SKM-1 treated with dmso at 0.1 percent for 144 hours (cell line): ENCODE measurements at regions not wholly inside any gene's neighbourhood (a gene's known extent, or its start where the extent isn't known, plus 50 kb on each side); places are given as distances from the start of the nearest gene placed in this dataset.
"Not testable (repeated sequence)": the region's sequence is repeated elsewhere in the genome, so short reads cannot be mapped to it uniquely, and the experiment has no call there.

Source experiments
- DNase-seq: peaks from one replicate; lab custom pipeline; 2025; ENCODE audit not compliant: unreplicated experiment; lab: John Stamatoyannopoulos, UW

- no peak for DNase-seq
Observed at GRCh38 chr3:194189243-194189791, 53.4 kb downstream of the HES1 start.

- DNase-seq, result not testable (repeated sequence)
Observed at GRCh38 chr3:194191850-194192249, 55.9 kb downstream of the HES1 start.

DNA sequence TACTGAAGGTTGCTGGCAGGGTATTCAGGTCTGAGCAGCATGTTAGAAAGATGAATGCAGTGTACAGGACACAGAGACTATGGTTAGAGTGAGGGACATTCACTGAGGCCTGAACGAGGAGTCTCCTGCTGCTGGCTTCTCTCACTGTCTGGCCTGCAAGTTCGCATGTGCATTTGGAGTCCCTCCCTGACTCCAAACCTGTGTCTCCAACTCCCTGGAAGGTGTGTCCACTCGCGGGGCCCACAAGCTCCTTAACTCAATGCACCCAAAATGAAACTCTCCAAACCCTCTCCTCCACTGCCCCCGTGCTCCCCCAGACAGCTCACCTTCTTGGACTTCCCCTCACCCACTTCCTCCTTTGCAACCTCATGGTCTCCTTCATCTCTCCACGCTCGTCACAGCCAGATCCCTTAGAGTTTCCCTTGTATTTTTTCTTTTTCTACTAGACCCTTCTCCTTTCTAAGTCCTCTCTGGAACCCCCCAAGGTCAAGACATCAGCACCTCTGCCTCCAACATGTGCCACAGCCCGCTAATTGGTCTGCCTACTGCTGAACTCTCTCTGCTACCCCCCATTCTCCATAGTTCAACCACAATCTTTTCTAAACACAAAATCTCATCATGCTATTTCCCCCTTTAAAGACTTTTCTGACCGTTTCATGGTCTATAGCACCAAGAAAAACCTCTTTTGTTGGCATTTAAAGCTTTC is 58.3 kb downstream of the HES1 start:
- peak; percentile 12 for DNase-seq

GRCh38 chr3:194194757-194195085 is 58.8 kb downstream of the HES1 start:
- no peak for DNase-seq

GRCh38 chr3:194195611-194196010 is 59.7 kb downstream of the HES1 start:
- no peak for DNase-seq

GRCh38 chr3:194196876-194197275 is 60.9 kb downstream of the HES1 start:
- DNase-seq, result no peak

DNA sequence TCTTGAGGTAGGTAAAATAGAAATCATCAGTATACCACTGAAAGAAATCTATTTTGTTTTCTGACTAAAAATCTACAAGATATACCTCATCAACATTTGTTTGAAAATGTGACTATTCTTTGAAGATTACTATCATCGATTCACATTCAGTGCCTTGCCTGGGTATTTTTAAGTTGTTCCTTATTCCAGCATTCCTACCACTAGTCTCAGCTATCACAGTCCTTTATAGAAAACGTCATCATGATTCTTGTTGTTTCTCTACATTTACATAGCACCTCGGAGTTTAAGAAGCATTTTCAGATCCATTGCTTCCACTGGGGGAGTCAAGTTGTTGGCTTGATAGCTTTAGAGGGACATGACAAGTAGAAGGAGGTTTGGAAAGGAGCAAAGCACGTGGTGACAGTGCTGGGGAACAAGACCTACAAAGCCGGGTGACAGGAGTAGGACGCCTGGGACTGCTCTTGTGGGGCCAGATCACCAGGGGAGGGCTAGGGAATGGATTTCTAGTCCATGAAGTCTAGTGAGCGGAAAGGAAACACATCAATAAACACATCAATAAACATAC is 61.5 kb downstream of the HES1 start:
- no peak for DNase-seq

DNA sequence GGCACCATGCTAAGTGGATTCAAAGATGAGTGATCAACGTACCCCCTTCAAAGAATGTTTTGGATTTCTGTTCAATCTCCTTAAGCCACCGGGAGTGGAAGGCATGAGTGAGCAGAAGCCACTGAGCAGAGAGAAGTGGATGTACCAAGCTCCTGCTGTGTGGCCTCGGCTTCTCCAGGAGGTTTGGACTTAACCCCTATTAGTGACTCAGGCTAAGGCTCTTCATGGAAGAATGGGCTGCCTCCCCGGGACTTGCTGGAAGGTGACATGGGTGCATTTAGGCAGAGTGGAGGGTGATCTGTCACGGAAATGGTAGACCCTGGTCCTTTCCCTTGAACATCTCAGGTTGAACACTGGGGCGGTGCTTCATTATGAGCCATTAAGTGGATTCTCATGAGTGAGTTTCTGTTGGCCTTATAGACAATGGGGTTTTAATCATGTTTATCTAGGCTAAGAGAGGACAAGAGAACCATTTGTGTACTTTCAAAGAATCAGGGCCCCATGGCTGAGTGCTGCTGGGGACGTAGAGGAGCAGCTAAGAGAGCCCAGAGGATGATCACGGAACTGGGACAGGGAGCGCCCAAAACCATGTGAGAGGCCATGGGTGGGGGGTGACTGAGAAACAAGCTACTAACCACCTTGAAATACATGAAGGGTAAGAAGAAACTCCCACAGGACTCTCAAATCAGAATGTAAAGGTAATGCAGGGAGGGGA is 62.2 kb downstream of the HES1 start:
- DNase-seq, result no peak

GRCh38 chr3:194198938-194199337 is 63.0 kb downstream of the HES1 start:
- DNase-seq, result no peak

- DNase-seq, result no peak
Observed at GRCh38 chr3:194200422-194201081, 64.6 kb downstream of the HES1 start.

- no peak for DNase-seq
Observed at GRCh38 chr3:194201953-194202666, 66.2 kb downstream of the HES1 start.

DNA sequence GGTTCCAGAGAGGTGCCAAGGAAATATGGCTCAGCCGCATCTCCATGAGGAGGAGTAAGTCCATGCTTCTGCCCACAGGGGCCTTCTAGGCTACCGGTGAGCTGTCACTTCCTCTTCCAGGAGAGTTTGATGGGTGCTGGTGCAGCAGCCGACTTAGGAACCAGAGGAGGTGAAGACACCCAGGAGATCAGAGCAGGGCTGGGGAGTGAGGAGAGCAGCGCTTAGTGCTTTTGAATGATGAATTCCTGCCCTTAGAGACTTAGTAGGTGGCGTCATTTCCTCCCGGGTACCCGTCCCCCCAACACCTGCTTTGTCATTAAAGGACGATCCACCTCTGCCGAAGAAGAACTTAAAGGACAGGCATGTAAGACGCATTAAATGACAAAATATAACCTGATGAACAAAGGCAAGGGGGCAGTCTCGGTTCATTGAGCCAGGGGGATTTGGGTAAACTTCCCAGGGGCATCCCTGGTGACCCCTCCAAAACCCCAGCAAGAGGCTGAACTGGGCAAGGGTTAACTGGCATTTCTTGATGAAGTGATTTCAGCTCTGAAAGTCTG is 67.6 kb downstream of the HES1 start:
- DNase-seq, result no peak

DNA sequence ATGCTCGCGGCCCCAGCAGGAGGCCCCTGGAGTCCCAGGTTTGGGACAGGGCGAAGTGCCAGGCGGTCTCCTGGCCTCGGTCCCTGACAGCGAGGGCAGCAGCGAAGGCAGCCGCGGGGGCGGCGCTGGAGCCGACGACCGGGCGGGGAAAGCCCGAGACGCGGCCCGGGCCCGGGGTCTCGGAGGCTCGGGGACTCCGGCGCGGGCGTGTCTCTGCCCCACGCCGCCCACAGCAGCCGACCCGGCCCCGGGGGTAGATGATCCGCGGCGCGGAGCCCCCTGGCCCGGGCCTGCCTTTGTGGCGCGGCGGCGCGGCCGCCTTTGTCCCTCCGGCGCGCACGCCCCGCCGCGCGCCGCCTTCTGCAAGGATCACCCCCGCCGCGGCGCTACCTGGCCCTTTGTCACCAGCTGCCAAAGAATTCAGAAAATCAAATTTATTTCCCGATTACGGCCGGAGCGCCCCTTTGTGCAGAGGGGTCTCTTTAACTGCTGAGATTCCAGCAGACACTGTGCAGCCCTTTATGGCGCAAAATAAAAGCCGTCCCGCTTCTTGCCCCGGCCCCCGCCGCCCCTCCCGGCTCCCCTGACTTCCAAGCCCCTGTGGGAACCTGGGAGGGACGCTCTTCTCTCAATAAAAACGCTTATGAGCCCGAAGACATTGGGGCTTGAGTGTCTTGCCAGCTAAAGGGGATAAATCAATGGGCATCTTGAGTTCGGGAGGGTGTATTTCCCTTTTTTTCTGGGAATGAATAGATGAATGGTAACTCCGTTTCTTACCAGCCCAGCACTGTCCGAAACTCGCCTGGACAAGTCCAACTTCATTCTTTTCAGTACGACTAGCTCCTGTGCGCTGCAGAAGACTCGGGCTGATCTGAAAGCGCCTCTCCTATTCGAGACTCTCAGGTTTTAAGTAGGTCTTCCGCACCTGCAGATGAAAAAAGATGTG is 68.4 kb downstream of the HES1 start:
- DNase-seq, result no peak

DNA sequence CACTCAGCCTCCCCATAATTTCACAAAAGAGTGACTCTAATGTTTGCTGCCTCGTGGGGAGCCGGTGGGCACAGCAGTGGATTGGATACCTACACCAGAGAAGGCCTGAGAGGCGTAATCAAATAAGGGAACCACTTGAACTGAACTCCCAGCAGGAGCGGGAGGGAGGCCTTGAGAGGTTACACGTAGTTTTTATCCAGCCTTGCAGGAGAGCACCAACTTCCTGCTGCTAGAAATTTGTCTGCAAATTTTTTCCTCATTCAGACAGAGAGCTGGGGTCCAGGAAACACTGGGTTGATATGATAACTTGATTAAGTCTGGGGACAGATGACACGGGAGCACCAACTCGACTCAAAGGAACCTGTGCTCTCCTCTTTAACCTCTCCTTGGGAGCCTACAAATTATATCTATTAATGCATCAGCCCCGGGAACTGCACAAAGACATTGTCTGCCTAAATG is 69.8 kb downstream of the HES1 start:
- no peak for DNase-seq

GRCh38 chr3:194206320-194206719 is 70.4 kb downstream of the HES1 start:
- DNase-seq, result no peak

GRCh38 chr3:194208709-194209108 is 72.8 kb downstream of the HES1 start:
- no peak for DNase-seq

DNA sequence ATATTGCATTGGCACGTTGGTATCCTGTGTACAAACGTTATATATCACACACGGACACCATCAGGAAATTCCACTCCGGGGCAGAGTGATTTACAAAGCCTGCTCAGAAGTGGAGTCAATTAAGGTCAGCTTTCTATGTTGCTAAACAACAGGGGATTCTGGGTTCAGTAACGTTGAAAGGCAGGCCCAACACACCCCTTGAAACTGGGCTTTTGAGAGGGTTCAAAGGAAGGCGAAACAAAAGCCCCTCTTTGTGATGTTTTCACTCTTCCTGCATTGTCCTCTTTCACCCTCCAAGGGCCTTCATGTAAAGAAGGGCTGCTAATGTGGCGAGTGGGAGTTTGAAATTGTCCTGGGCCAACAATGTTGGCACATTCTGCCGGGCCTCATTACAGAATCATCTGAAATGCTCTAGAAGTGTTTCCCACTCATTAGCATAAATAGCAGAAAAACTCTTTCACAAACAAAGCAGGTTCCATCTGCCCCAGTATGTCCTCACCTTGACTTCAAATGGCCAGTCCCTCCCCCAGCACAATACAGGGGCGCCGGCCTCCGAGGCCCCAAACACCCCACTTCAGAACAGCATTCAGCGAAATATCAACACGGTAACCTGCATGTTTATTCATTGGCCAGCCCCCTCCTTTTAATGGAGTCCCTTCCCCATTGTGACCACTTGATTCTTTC is 76.4 kb downstream of the HES1 start:
- no peak for DNase-seq

- DNase-seq, result no peak
Observed at GRCh38 chr3:194212845-194213331, 76.9 kb downstream of the HES1 start.

- DNase-seq, result no peak
Observed at GRCh38 chr3:194215392-194215791, 79.4 kb downstream of the HES1 start.
